CD1c-positive myeloid dendritic cell (primary cell): ENCODE measurements at regions not wholly inside any gene's neighbourhood (a gene's known extent, or its start where the extent isn't known, plus 50 kb on each side); places are given as distances from the start of the nearest gene placed in this dataset.
"Not testable (repeated sequence)": the region's sequence is repeated elsewhere in the genome, so short reads cannot be mapped to it uniquely, and the experiment has no call there.

Experiments used
- DNase-seq: peaks from one replicate; pipeline ENCODE4 v3.0.0-alpha.2; 2016; ENCODE audit errors: extremely low spot score

- no peak for DNase-seq
Measured at GRCh38 chr2:65789923-65790675, 357.7 kb upstream of the SPRED2 start.

GRCh38 chr2:65788556-65788955 is 356.2 kb upstream of the SPRED2 start:
- no peak for DNase-seq

- no peak for DNase-seq
Measured at GRCh38 chr2:65786765-65787164, 354.4 kb upstream of the SPRED2 start.

- DNase-seq: no peak
Measured at GRCh38 chr2:65786007-65786717, 353.8 kb upstream of the SPRED2 start.

GRCh38 chr2:65782996-65783650 is 350.7 kb upstream of the SPRED2 start:
- no peak for DNase-seq

- no peak for DNase-seq
Measured at GRCh38 chr2:65782186-65782585, 349.8 kb upstream of the SPRED2 start.

- DNase-seq: no peak
Measured at GRCh38 chr2:65781756-65782155, 349.4 kb upstream of the SPRED2 start.

GRCh38 chr2:65779021-65779420 is 346.6 kb upstream of the SPRED2 start:
- DNase-seq: no peak

- DNase-seq: no peak
Measured at GRCh38 chr2:65778137-65778536, 345.7 kb upstream of the SPRED2 start.

- DNase-seq: no peak
Measured at GRCh38 chr2:65775839-65776238, 343.4 kb upstream of the SPRED2 start.

GRCh38 chr2:65767946-65768345 is 335.5 kb upstream of the SPRED2 start:
- DNase-seq: no peak

- no peak for DNase-seq
Measured at GRCh38 chr2:65766768-65767267, 334.4 kb upstream of the SPRED2 start.

- DNase-seq: no peak
Measured at GRCh38 chr2:65765376-65765775, 333.0 kb upstream of the SPRED2 start.

- no peak for DNase-seq
Measured at GRCh38 chr2:65762068-65762467, 329.7 kb upstream of the SPRED2 start.

GRCh38 chr2:65754219-65754618 is 321.8 kb upstream of the SPRED2 start:
- DNase-seq: no peak

GRCh38 chr2:65751408-65751807 is 319.0 kb upstream of the SPRED2 start:
- DNase-seq: no peak

GRCh38 chr2:65749545-65749944 is 317.1 kb upstream of the SPRED2 start:
- no peak for DNase-seq

GRCh38 chr2:65747875-65748274 is 315.5 kb upstream of the SPRED2 start:
- not testable (repeated sequence) for DNase-seq

- no peak for DNase-seq
Measured at GRCh38 chr2:65746931-65747675, 314.7 kb upstream of the SPRED2 start.

- DNase-seq: no peak
Measured at GRCh38 chr2:65744477-65745200, 312.2 kb upstream of the SPRED2 start.

- DNase-seq: no peak
Measured at GRCh38 chr2:65742977-65743376, 310.6 kb upstream of the SPRED2 start.
